SK-N-SH treated with all-trans-retinoic acid at 6 μM for 48 hours (cell line): ENCODE measurements at regions not wholly inside any gene's neighbourhood (a gene's known extent, or its start where the extent isn't known, plus 50 kb on each side); places are given as distances from the start of the nearest gene placed in this dataset.
"Not testable (repeated sequence)": the region's sequence is repeated elsewhere in the genome, so short reads cannot be mapped to it uniquely, and the experiment has no call there.

Experiments
- GLIS3 ChIP-seq: fragments of 250-450 bp; sonication (Bioruptor Pico); IDR thresholded peaks from 2 replicates; pipeline ENCODE4 v1.5.0; 2020; ENCODE audit warnings: mild to moderate bottlenecking, moderate library complexity
- ZNF565 ChIP-seq: fragments of 450-650 bp; formaldehyde crosslinking; conservative IDR thresholded peaks from 2 replicates; pipeline ENCODE4 v1.5.0; 2020; ENCODE audit warnings: low read depth, mild to moderate bottlenecking, moderate library complexity
- TF ChIP-seq, protein P1 (sequence below): fragments of 250-450 bp; sonication (Bioruptor Pico); IDR thresholded peaks from 2 replicates; pipeline ENCODE4 v1.8.0; 2021; ENCODE audit warnings: low read depth, mild to moderate bottlenecking, moderate library complexity, borderline replicate concordance
- TF ChIP-seq, protein P2 (sequence below): fragments of 250-450 bp; sonication (Bioruptor Pico); IDR thresholded peaks from 2 replicates; pipeline ENCODE4 v1.8.0; 2020; ENCODE audit warnings: mild to moderate bottlenecking, moderate library complexity, borderline replicate concordance

DNA sequence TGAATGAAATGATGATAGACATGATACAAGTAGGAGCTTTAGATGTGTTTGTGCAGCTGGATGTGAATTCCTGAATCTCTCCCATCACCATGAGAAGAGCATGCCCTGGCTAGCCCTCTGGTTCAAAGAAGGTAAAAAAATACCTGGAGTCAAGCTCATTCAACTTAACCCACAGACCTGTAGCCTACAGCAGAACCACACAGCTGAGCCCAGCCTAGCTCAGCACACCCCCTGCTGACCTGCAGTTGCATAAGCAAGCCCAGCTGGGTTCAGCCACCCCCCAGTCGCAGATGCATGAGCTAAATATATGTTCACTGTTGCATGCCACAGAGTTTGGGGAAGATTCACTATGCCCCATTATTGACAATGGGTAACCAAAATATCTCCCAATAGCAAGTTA lies 130.6 kb upstream of the RRN3 start:
- TF ChIP-seq, protein P1, sequence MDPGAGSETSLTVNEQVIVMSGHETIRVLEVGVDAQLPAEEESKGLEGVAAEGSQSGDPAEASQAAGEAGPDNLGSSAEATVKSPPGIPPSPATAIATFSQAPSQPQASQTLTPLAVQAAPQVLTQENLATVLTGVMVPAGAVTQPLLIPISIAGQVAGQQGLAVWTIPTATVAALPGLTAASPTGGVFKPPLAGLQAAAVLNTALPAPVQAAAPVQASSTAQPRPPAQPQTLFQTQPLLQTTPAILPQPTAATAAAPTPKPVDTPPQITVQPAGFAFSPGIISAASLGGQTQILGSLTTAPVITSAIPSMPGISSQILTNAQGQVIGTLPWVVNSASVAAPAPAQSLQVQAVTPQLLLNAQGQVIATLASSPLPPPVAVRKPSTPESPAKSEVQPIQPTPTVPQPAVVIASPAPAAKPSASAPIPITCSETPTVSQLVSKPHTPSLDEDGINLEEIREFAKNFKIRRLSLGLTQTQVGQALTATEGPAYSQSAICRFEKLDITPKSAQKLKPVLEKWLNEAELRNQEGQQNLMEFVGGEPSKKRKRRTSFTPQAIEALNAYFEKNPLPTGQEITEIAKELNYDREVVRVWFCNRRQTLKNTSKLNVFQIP: not testable (repeated sequence)
- TF ChIP-seq ZNF565, GLIS3 (CRISPR knock-in tag): not testable (repeated sequence)
- TF ChIP-seq, protein P2, sequence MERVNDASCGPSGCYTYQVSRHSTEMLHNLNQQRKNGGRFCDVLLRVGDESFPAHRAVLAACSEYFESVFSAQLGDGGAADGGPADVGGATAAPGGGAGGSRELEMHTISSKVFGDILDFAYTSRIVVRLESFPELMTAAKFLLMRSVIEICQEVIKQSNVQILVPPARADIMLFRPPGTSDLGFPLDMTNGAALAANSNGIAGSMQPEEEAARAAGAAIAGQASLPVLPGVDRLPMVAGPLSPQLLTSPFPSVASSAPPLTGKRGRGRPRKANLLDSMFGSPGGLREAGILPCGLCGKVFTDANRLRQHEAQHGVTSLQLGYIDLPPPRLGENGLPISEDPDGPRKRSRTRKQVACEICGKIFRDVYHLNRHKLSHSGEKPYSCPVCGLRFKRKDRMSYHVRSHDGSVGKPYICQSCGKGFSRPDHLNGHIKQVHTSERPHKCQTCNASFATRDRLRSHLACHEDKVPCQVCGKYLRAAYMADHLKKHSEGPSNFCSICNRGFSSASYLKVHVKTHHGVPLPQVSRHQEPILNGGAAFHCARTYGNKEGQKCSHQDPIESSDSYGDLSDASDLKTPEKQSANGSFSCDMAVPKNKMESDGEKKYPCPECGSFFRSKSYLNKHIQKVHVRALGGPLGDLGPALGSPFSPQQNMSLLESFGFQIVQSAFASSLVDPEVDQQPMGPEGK: not testable (repeated sequence)
